EH (cell line): ENCODE measurements at regions not wholly inside any gene's neighbourhood (a gene's known extent, or its start where the extent isn't known, plus 50 kb on each side); places are given as distances from the start of the nearest gene placed in this dataset.

Experiments
- DNase-seq: peaks from one replicate; pipeline ENCODE4 v3.0.0-alpha.2; 2015; ENCODE audit warnings: low read depth

- no peak for DNase-seq
Observed at GRCh38 chr6:159099276-159099675, 54.5 kb upstream of the TAGAP start.

GRCh38 chr6:159098636-159099106 is 53.9 kb upstream of the TAGAP start:
- DNase-seq = no peak

- DNase-seq = no peak
Observed at GRCh38 chr6:159097256-159097655, 52.5 kb upstream of the TAGAP start.

- DNase-seq = no peak
Observed at GRCh38 chr6:159095616-159096015, 50.8 kb upstream of the TAGAP start.

- DNase-seq = no peak
Observed at GRCh38 chr6:159094444-159095252, 49.9 kb upstream of the TAGAP start.
